GM12874 (cell line): ENCODE measurements at regions not wholly inside any gene's neighbourhood (a gene's known extent, or its start where the extent isn't known, plus 50 kb on each side); places are given as distances from the start of the nearest gene placed in this dataset.

Experiments
- TF ChIP-seq, protein P1 (sequence below): IDR thresholded peaks from 2 replicates; pipeline ENCODE4 v1.5.1; 2011; ENCODE audit warnings: low read depth, mild to moderate bottlenecking, control low read depth, low read length, moderate library complexity; ENCODE audit not compliant: insufficient read depth

DNA sequence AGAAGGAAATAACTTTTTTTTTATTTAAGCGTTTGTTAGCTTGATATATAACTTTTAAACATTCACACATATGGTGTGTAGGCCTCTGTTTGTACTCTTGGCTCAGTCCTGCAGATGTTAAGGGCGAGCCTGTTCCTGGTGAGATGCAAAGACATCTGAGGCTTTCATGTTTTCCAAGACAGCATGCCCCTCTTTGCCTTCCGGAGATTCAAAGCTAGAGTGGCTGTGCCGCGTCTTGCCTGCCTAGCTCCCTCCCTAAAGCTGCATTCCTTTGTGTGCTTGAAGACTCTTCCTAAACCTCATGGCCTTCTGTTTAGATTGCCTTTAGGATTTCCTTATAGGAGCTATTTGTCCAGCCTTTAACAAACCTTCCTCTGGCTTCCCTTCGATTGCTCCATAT lies 67.1 kb downstream of the MID1IP1 start:
- TF ChIP-seq, protein P1, sequence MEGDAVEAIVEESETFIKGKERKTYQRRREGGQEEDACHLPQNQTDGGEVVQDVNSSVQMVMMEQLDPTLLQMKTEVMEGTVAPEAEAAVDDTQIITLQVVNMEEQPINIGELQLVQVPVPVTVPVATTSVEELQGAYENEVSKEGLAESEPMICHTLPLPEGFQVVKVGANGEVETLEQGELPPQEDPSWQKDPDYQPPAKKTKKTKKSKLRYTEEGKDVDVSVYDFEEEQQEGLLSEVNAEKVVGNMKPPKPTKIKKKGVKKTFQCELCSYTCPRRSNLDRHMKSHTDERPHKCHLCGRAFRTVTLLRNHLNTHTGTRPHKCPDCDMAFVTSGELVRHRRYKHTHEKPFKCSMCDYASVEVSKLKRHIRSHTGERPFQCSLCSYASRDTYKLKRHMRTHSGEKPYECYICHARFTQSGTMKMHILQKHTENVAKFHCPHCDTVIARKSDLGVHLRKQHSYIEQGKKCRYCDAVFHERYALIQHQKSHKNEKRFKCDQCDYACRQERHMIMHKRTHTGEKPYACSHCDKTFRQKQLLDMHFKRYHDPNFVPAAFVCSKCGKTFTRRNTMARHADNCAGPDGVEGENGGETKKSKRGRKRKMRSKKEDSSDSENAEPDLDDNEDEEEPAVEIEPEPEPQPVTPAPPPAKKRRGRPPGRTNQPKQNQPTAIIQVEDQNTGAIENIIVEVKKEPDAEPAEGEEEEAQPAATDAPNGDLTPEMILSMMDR = no peak

DNA sequence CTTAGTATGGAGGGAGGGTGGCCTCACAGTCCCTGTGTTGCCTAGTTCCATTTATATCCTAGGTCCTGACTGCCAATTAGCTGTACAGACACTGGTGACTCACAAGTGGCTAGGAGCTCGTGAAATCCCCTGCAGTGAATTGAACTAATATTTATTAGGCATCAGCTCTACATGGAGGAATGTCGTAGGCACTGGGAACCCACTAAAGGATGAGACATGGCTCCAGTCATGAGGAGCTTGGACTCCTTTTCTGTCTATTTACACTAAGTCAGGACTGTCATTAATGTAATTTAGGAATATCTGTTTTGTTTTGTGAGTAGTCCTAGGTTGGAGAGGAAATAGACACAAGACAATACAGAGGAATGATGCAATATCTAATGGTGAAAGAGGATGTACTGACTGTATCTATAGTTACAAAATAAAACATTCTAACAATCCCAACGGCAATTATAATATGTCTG lies 67.7 kb downstream of the MID1IP1 start:
- TF ChIP-seq, protein P1 = no peak

DNA sequence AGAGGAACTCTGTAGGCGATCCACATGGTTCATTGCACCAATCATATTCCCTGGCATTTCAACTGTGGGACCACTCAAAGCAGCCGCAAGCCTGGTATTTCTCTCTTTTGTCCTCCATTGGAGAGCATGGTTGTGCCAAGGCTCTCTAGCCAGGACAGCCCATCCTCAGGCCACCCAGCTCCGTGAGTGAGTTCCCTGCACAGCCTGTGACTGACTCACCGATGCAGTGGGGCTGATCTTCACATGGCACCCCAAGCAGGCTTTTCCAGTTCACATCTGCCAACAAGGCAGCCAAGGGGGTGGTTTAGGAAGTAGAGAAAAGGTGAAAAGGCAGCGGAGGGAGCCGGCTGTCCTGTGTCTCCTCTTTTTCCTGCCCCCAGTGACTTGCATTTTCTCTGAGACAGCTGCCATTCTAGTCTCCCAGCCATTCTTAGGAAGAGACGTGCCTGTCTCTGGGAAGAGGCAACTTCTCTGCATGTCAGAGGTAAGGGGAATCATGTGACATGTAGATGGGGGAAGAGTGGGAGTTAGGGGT lies 69.2 kb downstream of the MID1IP1 start:
- TF ChIP-seq, protein P1 = no peak

- TF ChIP-seq, protein P1 = no peak
Measured at GRCh38 chrX:38871129-38872029, 70.1 kb downstream of the MID1IP1 start.

- TF ChIP-seq, protein P1 = no peak
Measured at GRCh38 chrX:38877366-38877765, 76.1 kb downstream of the MID1IP1 start.

- TF ChIP-seq, protein P1 = no peak
Measured at GRCh38 chrX:38878641-38879340, 77.5 kb downstream of the MID1IP1 start.

DNA sequence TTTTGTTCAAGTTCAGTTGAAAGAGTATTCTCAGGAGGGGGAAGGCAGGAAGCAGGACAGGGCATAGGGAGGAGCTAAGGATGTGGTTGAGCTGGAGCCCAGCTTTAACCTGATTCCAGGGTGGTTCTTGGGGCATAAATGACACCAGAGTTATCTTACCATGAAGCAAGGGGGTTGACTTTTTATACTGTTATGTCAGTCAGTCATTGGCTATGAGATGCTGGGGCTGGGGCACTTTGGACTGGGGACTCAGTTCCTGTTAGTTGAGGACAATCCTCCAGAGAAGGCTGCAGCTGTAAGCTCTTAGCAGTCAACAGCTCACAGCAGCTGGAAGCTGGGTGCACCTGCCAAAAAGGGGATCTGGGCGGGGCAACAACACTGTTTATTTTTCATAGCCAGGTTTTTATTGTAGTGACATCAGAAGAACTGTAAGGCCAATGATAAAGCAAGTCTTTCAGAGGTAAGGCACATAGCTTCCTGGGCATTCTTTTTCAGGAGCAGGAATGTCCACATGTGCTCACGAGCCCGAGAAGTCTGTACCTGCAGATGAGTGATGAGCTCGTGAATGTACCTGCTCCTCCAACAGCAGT lies 78.5 kb downstream of the MID1IP1 start:
- TF ChIP-seq, protein P1 = no peak
